Endodermal cell (in vitro differentiated cells): ENCODE measurements at regions not wholly inside any gene's neighbourhood (a gene's known extent, or its start where the extent isn't known, plus 50 kb on each side); places are given as distances from the start of the nearest gene placed in this dataset.

Experiments
- DNase-seq: peaks from one replicate; pipeline ENCODE4 v3.0.0-alpha.2; 2017
- H3K27ac ChIP-seq: 2 replicates; pipeline ENCODE4 v1.5.1; 2013; ENCODE audit warnings: mild to moderate bottlenecking, low read depth, low read length, moderate library complexity
- H3K27me3 ChIP-seq: 2 replicates; pipeline ENCODE4 v1.6.1; 2013; ENCODE audit warnings: mild to moderate bottlenecking, low read length, moderate library complexity; ENCODE audit not compliant: insufficient read depth, control insufficient read depth, poor library complexity, severe bottlenecking
- H3K36me3 ChIP-seq: 2 replicates; pipeline ENCODE4 v1.7.0; 2013; ENCODE audit warnings: mild to moderate bottlenecking, low read length, moderate library complexity; ENCODE audit not compliant: control insufficient read depth, insufficient read depth
- H3K4me1 ChIP-seq: one replicate; pipeline ENCODE4 v1.7.0; 2013; ENCODE audit warnings: low read length; ENCODE audit not compliant: control insufficient read depth, insufficient read depth
- H3K4me3 ChIP-seq: 2 replicates; pipeline ENCODE4 v1.5.1; 2013; ENCODE audit warnings: mild to moderate bottlenecking, low read length, moderate library complexity
- H3K9ac ChIP-seq: 2 replicates; pipeline ENCODE4 v1.6.1; 2013; ENCODE audit warnings: mild to moderate bottlenecking, low read length, moderate library complexity; ENCODE audit not compliant: poor library complexity, severe bottlenecking; ENCODE audit errors: extremely low read depth
- H3K9me3 ChIP-seq: 2 replicates; pipeline ENCODE4 v1.6.1; 2013; ENCODE audit warnings: mild to moderate bottlenecking, low read length, moderate library complexity; ENCODE audit not compliant: control insufficient read depth
- H3K27ac Mint-ChIP-seq: 2 replicates; pipeline ENCODE4 v1.8.0; 2020; ENCODE audit warnings: mixed read lengths
- H3K27me3 Mint-ChIP-seq: 2 replicates; pipeline ENCODE4 v1.8.0; 2021; ENCODE audit warnings: mild to moderate bottlenecking, mixed read lengths; ENCODE audit not compliant: insufficient read depth
- H3K36me3 Mint-ChIP-seq: 2 replicates; pipeline ENCODE4 v1.8.0; 2020; ENCODE audit warnings: low read depth, mixed read lengths
- H3K4me1 Mint-ChIP-seq: 2 replicates; pipeline ENCODE4 v1.8.0; 2020; ENCODE audit warnings: mixed read lengths
- H3K4me3 Mint-ChIP-seq: 2 replicates; pipeline ENCODE4 v1.8.0; 2020; ENCODE audit warnings: mild to moderate bottlenecking, moderate library complexity, mixed read lengths
- H3K9me3 Mint-ChIP-seq: 2 replicates; pipeline ENCODE4 v1.8.0; 2020; ENCODE audit warnings: mild to moderate bottlenecking, mixed read lengths
- CTCF ChIP-seq: fragments of 200-600 bp; sonication (generic); conservative IDR thresholded peaks from 2 replicates; pipeline ENCODE4 v1.5.0; 2021; ENCODE audit warnings: antibody characterized with exemption, mild to moderate bottlenecking
- WGBS, 2 experiments: methylation state at CpG; one replicate each; pipeline versions ENCODE4 v1.1.5 to v1.1.7; 2013; ENCODE audit warnings: missing lambda C conversion rate in 2 of 2, mixed read lengths in 1 of 2; ENCODE audit not compliant: insufficient coverage in 1 of 2, insufficient read length in 1 of 2; 5-methylcytosine and 5-hydroxymethylcytosine counted together

GRCh38 chr7:136400877-136401276, 423.7 kb upstream of the MTPN start:
- Mint-ChIP-seq H3K4me1 (peaks cover 12% of the 10 kb centered on the region), H3K36me3 (no peaks in the 10 kb centered on the region), H3K27me3 (peaks cover 18% of the 10 kb centered on the region), H3K4me3 (no peak overlapping the region), H3K9me3 (no peaks in the 10 kb centered on the region), H3K27ac (no peak overlapping the region)
- no peaks in the 10 kb centered on the region for H3K9me3 ChIP-seq
- no peak for TF ChIP-seq CTCF
- no peak overlapping the region for H3K27ac ChIP-seq
- H3K4me3 ChIP-seq: no peak overlapping the region
- peaks cover 9% of the 10 kb centered on the region for H3K27me3 ChIP-seq
- WGBS, 2 experiments: 42 to 79% methylated on average over 2 to 5 of the region's 5 CpGs
- no peak for DNase-seq
- no peak overlapping the region for H3K9ac ChIP-seq
- no peaks in the 10 kb centered on the region for H3K4me1 ChIP-seq
- no peaks in the 10 kb centered on the region for H3K36me3 ChIP-seq

- TF ChIP-seq CTCF: no peak
- Histone ChIP-seq H3K9me3 (no peaks in the 10 kb centered on the region), H3K27ac (no peak overlapping the region), H3K9ac (no peak overlapping the region), H3K27me3 (peaks cover 9% of the 10 kb centered on the region), H3K4me3 (no peak overlapping the region), H3K36me3 (no peaks in the 10 kb centered on the region), H3K4me1 (no peaks in the 10 kb centered on the region)
- H3K4me3 Mint-ChIP-seq: no peak overlapping the region
- peaks cover 18% of the 10 kb centered on the region for H3K27me3 Mint-ChIP-seq
- DNase-seq: no peak
- H3K36me3 Mint-ChIP-seq: no peaks in the 10 kb centered on the region
- no peaks in the 10 kb centered on the region for H3K9me3 Mint-ChIP-seq
- peaks cover 4% of the 10 kb centered on the region for H3K4me1 Mint-ChIP-seq
- 28% methylated on average over 2 of the region's 2 CpGs; no CpG with 5 or more reads in 1 of the 2 experiments for WGBS, 2 experiments
- H3K27ac Mint-ChIP-seq: no peak overlapping the region
These were observed 422.2 kb upstream of the MTPN start for GRCh38 chr7:136399385-136399784.

GRCh38 chr7:136392856-136393255, 415.7 kb upstream of the MTPN start:
- H3K4me3 Mint-ChIP-seq: no peak overlapping the region
- TF ChIP-seq CTCF: no peak
- Histone ChIP-seq H3K27me3 (no peaks in the 10 kb centered on the region), H3K9ac (no peak overlapping the region), H3K4me3 (no peak overlapping the region), H3K4me1 (no peaks in the 10 kb centered on the region), H3K27ac (no peak overlapping the region), H3K36me3 (no peaks in the 10 kb centered on the region), H3K9me3 (no peaks in the 10 kb centered on the region)
- WGBS, 2 experiments: 95 to 97% methylated on average over 2 of the region's 2 CpGs
- no peaks in the 10 kb centered on the region for H3K36me3 Mint-ChIP-seq
- no peaks in the 10 kb centered on the region for H3K9me3 Mint-ChIP-seq
- no peak for DNase-seq
- no peak overlapping the region for H3K27ac Mint-ChIP-seq
- H3K27me3 Mint-ChIP-seq: peaks cover 4% of the 10 kb centered on the region
- peaks cover 8% of the 10 kb centered on the region for H3K4me1 Mint-ChIP-seq
